NCI-H526 (cell line): ENCODE measurements at regions not wholly inside any gene's neighbourhood (a gene's known extent, or its start where the extent isn't known, plus 50 kb on each side); places are given as distances from the start of the nearest gene placed in this dataset.

Source experiments
- DNase-seq, 2 experiments: peaks; one replicate each; lab custom pipeline; 2025; lab: John Stamatoyannopoulos, UW

- DNase-seq = no peak
Measured at GRCh38 chr7:25913598-25914224, 238.3 kb upstream of the NFE2L3 start.

GRCh38 chr7:25918731-25919130, 233.3 kb upstream of the NFE2L3 start:
- no peak for DNase-seq

- DNase-seq = no peak
Measured at GRCh38 chr7:25922296-25922695, 229.7 kb upstream of the NFE2L3 start.

GRCh38 chr7:25923741-25924460, 228.1 kb upstream of the NFE2L3 start:
- no peak for DNase-seq

GRCh38 chr7:25926009-25926408, 226.0 kb upstream of the NFE2L3 start:
- DNase-seq = no peak

- no peak for DNase-seq
Measured at GRCh38 chr7:25926451-25926850, 225.5 kb upstream of the NFE2L3 start.

- peak; percentile 28 to 41 for DNase-seq
Measured at GRCh38 chr7:25926891-25927625, 224.9 kb upstream of the NFE2L3 start.

- DNase-seq = no peak
Measured at GRCh38 chr7:25927626-25927978, 224.4 kb upstream of the NFE2L3 start.

- no peak for DNase-seq
Measured at GRCh38 chr7:25928549-25929330, 223.3 kb upstream of the NFE2L3 start.

- DNase-seq = no peak
Measured at GRCh38 chr7:25929448-25929847, 222.6 kb upstream of the NFE2L3 start.

GRCh38 chr7:25930492-25931048, 221.4 kb upstream of the NFE2L3 start:
- DNase-seq = no peak

- no peak for DNase-seq
Measured at GRCh38 chr7:25931156-25931555, 220.8 kb upstream of the NFE2L3 start.

- DNase-seq = no peak
Measured at GRCh38 chr7:25933921-25934320, 218.1 kb upstream of the NFE2L3 start.

GRCh38 chr7:25940086-25940906, 211.7 kb upstream of the NFE2L3 start:
- no peak for DNase-seq

- DNase-seq = no peak
Measured at GRCh38 chr7:25944777-25945515, 207.1 kb upstream of the NFE2L3 start.

GRCh38 chr7:25945608-25946007, 206.4 kb upstream of the NFE2L3 start:
- DNase-seq = no peak

GRCh38 chr7:25946181-25946580, 205.8 kb upstream of the NFE2L3 start:
- DNase-seq = no peak

- DNase-seq = peak; percentile 68 to 73
Measured at GRCh38 chr7:25947669-25948516, 204.1 kb upstream of the NFE2L3 start.

GRCh38 chr7:25949736-25950487, 202.1 kb upstream of the NFE2L3 start:
- peak in 1 of 2 experiments; percentile 29 for DNase-seq
